ENCODE measurements at regions not wholly inside any gene's neighbourhood (a gene's known extent, or its start where the extent isn't known, plus 50 kb on each side); places are given as distances from the start of the nearest gene placed in this dataset.

- no peak for TF ChIP-seq CTCF (conservative IDR thresholded peaks at IDR 0.05)
- H3K27ac ChIP-seq = no peak overlapping the region
Measured at GRCh38 chr13:46983881-46984280, 87.0 kb upstream of the HTR2A start.

GRCh38 chr13:46982856-46983582 lies 86.2 kb upstream of the HTR2A start:
- H3K27ac ChIP-seq = no peak overlapping the region
- TF ChIP-seq CTCF (conservative IDR thresholded peaks at IDR 0.05) = no peak

- no peak overlapping the region for H3K27ac ChIP-seq
- TF ChIP-seq CTCF (conservative IDR thresholded peaks at IDR 0.05) = no peak
Measured at GRCh38 chr13:46975173-46975572, 78.3 kb upstream of the HTR2A start.

- no peak for TF ChIP-seq CTCF (conservative IDR thresholded peaks at IDR 0.05)
- H3K27ac ChIP-seq = no peak overlapping the region
Measured at GRCh38 chr13:46968450-46968849, 71.6 kb upstream of the HTR2A start.

- TF ChIP-seq CTCF (conservative IDR thresholded peaks at IDR 0.05) = no peak
- H3K27ac ChIP-seq = no peak overlapping the region
Measured at GRCh38 chr13:46964789-46965527, 68.1 kb upstream of the HTR2A start.

GRCh38 chr13:46963904-46964303 lies 67.1 kb upstream of the HTR2A start:
- H3K27ac ChIP-seq = no peak overlapping the region
- TF ChIP-seq CTCF (conservative IDR thresholded peaks at IDR 0.05) = no peak

- H3K27ac ChIP-seq = no peak overlapping the region
- peak; percentile 66 for TF ChIP-seq CTCF (conservative IDR thresholded peaks at IDR 0.05)
Measured at GRCh38 chr13:46962281-46962941, 65.6 kb upstream of the HTR2A start.
